ENCODE measurements at regions not wholly inside any gene's neighbourhood (a gene's known extent, or its start where the extent isn't known, plus 50 kb on each side); places are given as distances from the start of the nearest gene placed in this dataset.
"Not testable (repeated sequence)": the region's sequence is repeated elsewhere in the genome, so short reads cannot be mapped to it uniquely, and the experiment has no call there.

GRCh38 chr5:37207-37606 lies 54.8 kb upstream of the PLEKHG4B start:
- TF ChIP-seq CTCF, POLR2A (IDR thresholded peaks at IDR 0.05): not testable (repeated sequence)

Data from adrenal gland (tissue), 5 donors.